Uterus (tissue), 2 donors: ENCODE measurements at regions not wholly inside any gene's neighbourhood (a gene's known extent, or its start where the extent isn't known, plus 50 kb on each side); places are given as distances from the start of the nearest gene placed in this dataset.
"Not testable (repeated sequence)": the region's sequence is repeated elsewhere in the genome, so short reads cannot be mapped to it uniquely, and the experiment has no call there.

ENCODE experiments used
- CTCF ChIP-seq, 4 experiments: fragments of 200-600 bp in 2 of 4; fragments of 450-650 bp in 2 of 4; sonication (generic) in 2 of 4; IDR thresholded peaks; one replicate each; pipeline ENCODE4 v1.5.1; 2016 to 2019; ENCODE audit warnings: antibody characterized with exemption in 4 of 4, mild to moderate bottlenecking in 2 of 4, moderate library complexity in 1 of 4
- POLR2A ChIP-seq, 2 donors: fragments of 450-650 bp; IDR thresholded peaks; one replicate each; pipeline ENCODE4 v1.6.1; 2016; ENCODE audit warnings: antibody characterized with exemption in 2 of 2, mild to moderate bottlenecking in 1 of 2, moderate library complexity in 1 of 2

GRCh38 chr21:9958791-9959190 is 562.6 kb upstream of the TPTE start:
- not testable (repeated sequence) for TF ChIP-seq CTCF, POLR2A (IDR thresholded peaks at IDR 0.05)
